Endothelial cell of umbilical vein (primary cell): ENCODE measurements at regions not wholly inside any gene's neighbourhood (a gene's known extent, or its start where the extent isn't known, plus 50 kb on each side); places are given as distances from the start of the nearest gene placed in this dataset.

Source experiments
- EZH2 ChIP-seq: IDR thresholded peaks from 2 replicates; pipeline ENCODE4 v1.6.1; 2012; ENCODE audit warnings: borderline replicate concordance, low read depth, mild to moderate bottlenecking, moderate library complexity, low read length, inconsistent platforms; ENCODE audit not compliant: severe bottlenecking
- FOS ChIP-seq: IDR thresholded peaks from 2 replicates; pipeline ENCODE4 v1.6.1; 2011; ENCODE audit warnings: mild to moderate bottlenecking, low read length, moderate library complexity, borderline replicate concordance; ENCODE audit not compliant: insufficient read depth
- GATA2 ChIP-seq: IDR thresholded peaks from 2 replicates; pipeline ENCODE4 v1.7.0; 2011; ENCODE audit warnings: low read depth, mild to moderate bottlenecking, moderate library complexity, mixed read lengths, low read length; ENCODE audit not compliant: insufficient read length, insufficient read depth
- JUN ChIP-seq: IDR thresholded peaks from 2 replicates; pipeline ENCODE4 v1.6.1; 2011; ENCODE audit warnings: borderline replicate concordance, low read depth; ENCODE audit not compliant: insufficient read length, insufficient read depth
- POLR2A ChIP-seq: IDR thresholded peaks from 2 replicates; pipeline ENCODE4 v1.6.1; 2012; ENCODE audit warnings: low read depth, mild to moderate bottlenecking, control low read depth, low read length
- POLR2AphosphoS5 ChIP-seq: IDR thresholded peaks from 2 replicates; pipeline ENCODE4 v1.6.1; 2012; ENCODE audit warnings: low read depth, mild to moderate bottlenecking, control low read depth, low read length, moderate library complexity; ENCODE audit not compliant: insufficient read depth
- TF ChIP-seq, protein P1 (sequence below), 2 donors: IDR thresholded peaks; 1 replicate in 1 of 2; 2 replicates in 1 of 2; pipeline ENCODE4 v1.5.1; 2011; ENCODE audit warnings: low read length in 2 of 2, mild to moderate bottlenecking in 2 of 2, moderate library complexity in 2 of 2, control low read depth in 1 of 2, inconsistent platforms in 1 of 2, low read depth in 1 of 2; ENCODE audit not compliant: insufficient read depth in 1 of 2; ENCODE audit errors: extremely low read depth in 1 of 2

DNA sequence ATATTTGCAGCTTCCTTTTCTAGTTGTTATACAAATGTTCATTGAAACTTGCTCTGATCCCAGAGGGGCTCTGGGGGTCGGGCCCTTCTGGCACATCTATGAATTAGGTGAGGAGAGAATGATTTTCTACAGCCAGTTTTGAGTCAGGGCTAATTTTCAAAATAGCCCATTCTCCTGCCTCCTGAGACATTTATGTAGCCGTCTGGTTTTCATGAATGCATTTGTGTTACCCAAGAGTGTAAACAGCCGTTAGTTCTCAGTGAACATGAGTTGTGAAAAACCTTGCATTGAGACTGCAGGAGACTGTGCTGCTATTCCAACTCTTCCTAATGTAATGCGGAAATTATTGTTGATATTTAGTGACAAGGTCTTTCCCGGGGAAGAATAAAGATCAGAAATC is 122.5 kb downstream of the ICOS start:
- TF ChIP-seq, protein P1, sequence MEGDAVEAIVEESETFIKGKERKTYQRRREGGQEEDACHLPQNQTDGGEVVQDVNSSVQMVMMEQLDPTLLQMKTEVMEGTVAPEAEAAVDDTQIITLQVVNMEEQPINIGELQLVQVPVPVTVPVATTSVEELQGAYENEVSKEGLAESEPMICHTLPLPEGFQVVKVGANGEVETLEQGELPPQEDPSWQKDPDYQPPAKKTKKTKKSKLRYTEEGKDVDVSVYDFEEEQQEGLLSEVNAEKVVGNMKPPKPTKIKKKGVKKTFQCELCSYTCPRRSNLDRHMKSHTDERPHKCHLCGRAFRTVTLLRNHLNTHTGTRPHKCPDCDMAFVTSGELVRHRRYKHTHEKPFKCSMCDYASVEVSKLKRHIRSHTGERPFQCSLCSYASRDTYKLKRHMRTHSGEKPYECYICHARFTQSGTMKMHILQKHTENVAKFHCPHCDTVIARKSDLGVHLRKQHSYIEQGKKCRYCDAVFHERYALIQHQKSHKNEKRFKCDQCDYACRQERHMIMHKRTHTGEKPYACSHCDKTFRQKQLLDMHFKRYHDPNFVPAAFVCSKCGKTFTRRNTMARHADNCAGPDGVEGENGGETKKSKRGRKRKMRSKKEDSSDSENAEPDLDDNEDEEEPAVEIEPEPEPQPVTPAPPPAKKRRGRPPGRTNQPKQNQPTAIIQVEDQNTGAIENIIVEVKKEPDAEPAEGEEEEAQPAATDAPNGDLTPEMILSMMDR (IDR thresholded peaks at IDR 0.05; ENCODE audit: extremely low read depth in 1 of 2, insufficient read depth in 1 of 2, low read depth in 1 of 2, low read length in 2 of 2) = no peak
- TF ChIP-seq GATA2 = no peak
- no peak for TF ChIP-seq POLR2A
- TF ChIP-seq FOS = no peak
- TF ChIP-seq JUN = no peak
- no peak for TF ChIP-seq EZH2
- no peak for TF ChIP-seq POLR2AphosphoS5
